ENCODE measurements at regions not wholly inside any gene's neighbourhood (a gene's known extent, or its start where the extent isn't known, plus 50 kb on each side); places are given as distances from the start of the nearest gene placed in this dataset.

DNA sequence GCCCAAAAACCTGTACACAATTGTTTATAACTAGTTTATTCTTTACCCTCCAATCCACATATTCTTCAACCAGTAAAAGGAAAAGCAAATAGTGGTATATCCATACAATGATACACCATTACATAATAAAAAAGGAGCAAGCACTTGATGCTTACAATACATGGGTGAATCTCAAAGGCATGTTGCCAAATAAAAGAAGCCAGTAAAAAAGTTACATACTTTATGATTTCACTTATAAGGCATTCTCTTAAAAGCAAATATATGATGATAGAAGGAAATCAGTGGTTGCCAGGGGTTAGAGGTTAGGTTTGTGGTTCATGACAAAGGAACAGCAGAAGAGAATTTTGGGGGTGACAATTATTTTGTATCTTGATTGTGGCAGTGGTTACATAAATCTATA lies 896.1 kb upstream of the LCORL start:
- TF ChIP-seq, protein P1, sequence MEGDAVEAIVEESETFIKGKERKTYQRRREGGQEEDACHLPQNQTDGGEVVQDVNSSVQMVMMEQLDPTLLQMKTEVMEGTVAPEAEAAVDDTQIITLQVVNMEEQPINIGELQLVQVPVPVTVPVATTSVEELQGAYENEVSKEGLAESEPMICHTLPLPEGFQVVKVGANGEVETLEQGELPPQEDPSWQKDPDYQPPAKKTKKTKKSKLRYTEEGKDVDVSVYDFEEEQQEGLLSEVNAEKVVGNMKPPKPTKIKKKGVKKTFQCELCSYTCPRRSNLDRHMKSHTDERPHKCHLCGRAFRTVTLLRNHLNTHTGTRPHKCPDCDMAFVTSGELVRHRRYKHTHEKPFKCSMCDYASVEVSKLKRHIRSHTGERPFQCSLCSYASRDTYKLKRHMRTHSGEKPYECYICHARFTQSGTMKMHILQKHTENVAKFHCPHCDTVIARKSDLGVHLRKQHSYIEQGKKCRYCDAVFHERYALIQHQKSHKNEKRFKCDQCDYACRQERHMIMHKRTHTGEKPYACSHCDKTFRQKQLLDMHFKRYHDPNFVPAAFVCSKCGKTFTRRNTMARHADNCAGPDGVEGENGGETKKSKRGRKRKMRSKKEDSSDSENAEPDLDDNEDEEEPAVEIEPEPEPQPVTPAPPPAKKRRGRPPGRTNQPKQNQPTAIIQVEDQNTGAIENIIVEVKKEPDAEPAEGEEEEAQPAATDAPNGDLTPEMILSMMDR (IDR thresholded peaks at IDR 0.05; ENCODE audit: insufficient read depth, low read length, poor library complexity, severe bottlenecking) = no peak
- TF ChIP-seq EZH2phosphoT487 (conservative IDR thresholded peaks at IDR 0.05; ENCODE audit: low read length) = no peak

Data from SU-DHL-6 (cell line).